ENCODE measurements at regions not wholly inside any gene's neighbourhood (a gene's known extent, or its start where the extent isn't known, plus 50 kb on each side); places are given as distances from the start of the nearest gene placed in this dataset.

DNA sequence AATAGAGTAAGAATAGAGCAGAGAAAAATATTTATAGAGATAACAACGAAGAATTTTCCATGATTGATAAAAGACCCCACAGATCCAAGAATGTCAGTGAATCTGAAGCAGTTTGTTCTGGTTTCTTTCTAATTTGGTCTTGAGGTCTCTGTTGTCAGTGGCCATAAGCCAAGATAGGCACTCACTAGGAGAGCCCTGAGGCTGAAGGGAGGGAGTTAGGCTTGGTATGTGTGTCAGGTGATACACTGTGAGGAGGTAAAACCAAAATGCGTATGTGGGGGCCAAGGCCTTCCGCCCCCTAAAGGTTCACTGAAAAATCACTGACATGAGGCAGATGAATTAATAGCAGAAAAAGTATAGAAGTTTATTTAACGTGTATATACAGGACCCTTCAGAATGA lies 382.3 kb upstream of the HTR2C start:
- TF ChIP-seq, protein P1, sequence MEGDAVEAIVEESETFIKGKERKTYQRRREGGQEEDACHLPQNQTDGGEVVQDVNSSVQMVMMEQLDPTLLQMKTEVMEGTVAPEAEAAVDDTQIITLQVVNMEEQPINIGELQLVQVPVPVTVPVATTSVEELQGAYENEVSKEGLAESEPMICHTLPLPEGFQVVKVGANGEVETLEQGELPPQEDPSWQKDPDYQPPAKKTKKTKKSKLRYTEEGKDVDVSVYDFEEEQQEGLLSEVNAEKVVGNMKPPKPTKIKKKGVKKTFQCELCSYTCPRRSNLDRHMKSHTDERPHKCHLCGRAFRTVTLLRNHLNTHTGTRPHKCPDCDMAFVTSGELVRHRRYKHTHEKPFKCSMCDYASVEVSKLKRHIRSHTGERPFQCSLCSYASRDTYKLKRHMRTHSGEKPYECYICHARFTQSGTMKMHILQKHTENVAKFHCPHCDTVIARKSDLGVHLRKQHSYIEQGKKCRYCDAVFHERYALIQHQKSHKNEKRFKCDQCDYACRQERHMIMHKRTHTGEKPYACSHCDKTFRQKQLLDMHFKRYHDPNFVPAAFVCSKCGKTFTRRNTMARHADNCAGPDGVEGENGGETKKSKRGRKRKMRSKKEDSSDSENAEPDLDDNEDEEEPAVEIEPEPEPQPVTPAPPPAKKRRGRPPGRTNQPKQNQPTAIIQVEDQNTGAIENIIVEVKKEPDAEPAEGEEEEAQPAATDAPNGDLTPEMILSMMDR (IDR thresholded peaks at IDR 0.05): no peak
- TF ChIP-seq POLR2AphosphoS5 (IDR thresholded peaks at IDR 0.05) (no peak), EP300 (IDR thresholded peaks at IDR 0.05) (no peak)

Data from gastroesophageal sphincter (tissue), 3 donors.